Breast epithelium (tissue), 3 donors: ENCODE measurements at regions not wholly inside any gene's neighbourhood (a gene's known extent, or its start where the extent isn't known, plus 50 kb on each side); places are given as distances from the start of the nearest gene placed in this dataset.

Experiments
- CTCF ChIP-seq, 3 donors: fragments of 450-650 bp; IDR thresholded peaks; one replicate each; pipeline ENCODE4 v1.5.1; 2016 to 2017; ENCODE audit warnings: antibody characterized with exemption in 3 of 3, mild to moderate bottlenecking in 3 of 3, moderate library complexity in 3 of 3
- POLR2A ChIP-seq: fragments of 450-650 bp; IDR thresholded peaks from one replicate; pipeline ENCODE4 v1.6.1; 2016; ENCODE audit warnings: antibody characterized with exemption, mild to moderate bottlenecking, moderate library complexity

GRCh38 chr6:44538131-44538806 is 150.8 kb downstream of the CDC5L start:
- TF ChIP-seq CTCF (IDR thresholded peaks at IDR 0.05): no peak
- TF ChIP-seq POLR2A: no peak
